ENCODE measurements at regions not wholly inside any gene's neighbourhood (a gene's known extent, or its start where the extent isn't known, plus 50 kb on each side); places are given as distances from the start of the nearest gene placed in this dataset.

- no peak for DNase-seq (ENCODE audit: low spot score)
These were observed 531.6 kb downstream of the MN1 start for GRCh38 chr22:27269751-27270543.

- DNase-seq (ENCODE audit: low spot score): no peak
These were observed 530.6 kb downstream of the MN1 start for GRCh38 chr22:27270818-27271510.

GRCh38 chr22:27273436-27273835 lies 528.1 kb downstream of the MN1 start:
- DNase-seq (ENCODE audit: low spot score): no peak

- no peak for DNase-seq (ENCODE audit: low spot score)
These were observed 527.7 kb downstream of the MN1 start for GRCh38 chr22:27273853-27274252.

- DNase-seq (ENCODE audit: low spot score): no peak
These were observed 526.6 kb downstream of the MN1 start for GRCh38 chr22:27274770-27275449.

- no peak for DNase-seq (ENCODE audit: low spot score)
These were observed 522.6 kb downstream of the MN1 start for GRCh38 chr22:27278946-27279345.

- DNase-seq (ENCODE audit: low spot score): no peak
These were observed 518.3 kb downstream of the MN1 start for GRCh38 chr22:27283240-27283639.

GRCh38 chr22:27283714-27284113 lies 517.8 kb downstream of the MN1 start:
- no peak for DNase-seq (ENCODE audit: low spot score)

- DNase-seq (ENCODE audit: low spot score): no peak
These were observed 517.2 kb downstream of the MN1 start for GRCh38 chr22:27284324-27284723.

- DNase-seq (ENCODE audit: low spot score): no peak
These were observed 514.8 kb downstream of the MN1 start for GRCh38 chr22:27286711-27287110.

- DNase-seq (ENCODE audit: low spot score): no peak
These were observed 508.8 kb downstream of the MN1 start for GRCh38 chr22:27292542-27293299.

GRCh38 chr22:27293721-27294445 lies 507.7 kb downstream of the MN1 start:
- no peak for DNase-seq (ENCODE audit: low spot score)

GRCh38 chr22:27295040-27295439 lies 506.5 kb downstream of the MN1 start:
- DNase-seq (ENCODE audit: low spot score): no peak

GRCh38 chr22:27295605-27296004 lies 506.0 kb downstream of the MN1 start:
- DNase-seq (ENCODE audit: low spot score): no peak

GRCh38 chr22:27296091-27296675 lies 505.4 kb downstream of the MN1 start:
- DNase-seq (ENCODE audit: low spot score): no peak

- DNase-seq (ENCODE audit: low spot score): no peak
These were observed 504.4 kb downstream of the MN1 start for GRCh38 chr22:27297125-27297524.

GRCh38 chr22:27298332-27298731 lies 503.2 kb downstream of the MN1 start:
- no peak for DNase-seq (ENCODE audit: low spot score)

- DNase-seq (ENCODE audit: low spot score): no peak
These were observed 502.8 kb downstream of the MN1 start for GRCh38 chr22:27298742-27299141.

GRCh38 chr22:27299181-27300085 lies 502.1 kb downstream of the MN1 start:
- DNase-seq (ENCODE audit: low spot score): no peak

Measured in mesenteric fat pad (tissue), 1 donor.